HG03060 (cell line): ENCODE measurements at regions not wholly inside any gene's neighbourhood (a gene's known extent, or its start where the extent isn't known, plus 50 kb on each side); places are given as distances from the start of the nearest gene placed in this dataset.

Source experiments
- ATAC-seq: cut with Tn5 transposase; IDR thresholded peaks from one replicate; pipeline ENCODE4 v1.9.1; 2021; ENCODE audit warnings: low read depth, moderate number of reproducible peaks; ENCODE audit not compliant: unreplicated experiment

DNA sequence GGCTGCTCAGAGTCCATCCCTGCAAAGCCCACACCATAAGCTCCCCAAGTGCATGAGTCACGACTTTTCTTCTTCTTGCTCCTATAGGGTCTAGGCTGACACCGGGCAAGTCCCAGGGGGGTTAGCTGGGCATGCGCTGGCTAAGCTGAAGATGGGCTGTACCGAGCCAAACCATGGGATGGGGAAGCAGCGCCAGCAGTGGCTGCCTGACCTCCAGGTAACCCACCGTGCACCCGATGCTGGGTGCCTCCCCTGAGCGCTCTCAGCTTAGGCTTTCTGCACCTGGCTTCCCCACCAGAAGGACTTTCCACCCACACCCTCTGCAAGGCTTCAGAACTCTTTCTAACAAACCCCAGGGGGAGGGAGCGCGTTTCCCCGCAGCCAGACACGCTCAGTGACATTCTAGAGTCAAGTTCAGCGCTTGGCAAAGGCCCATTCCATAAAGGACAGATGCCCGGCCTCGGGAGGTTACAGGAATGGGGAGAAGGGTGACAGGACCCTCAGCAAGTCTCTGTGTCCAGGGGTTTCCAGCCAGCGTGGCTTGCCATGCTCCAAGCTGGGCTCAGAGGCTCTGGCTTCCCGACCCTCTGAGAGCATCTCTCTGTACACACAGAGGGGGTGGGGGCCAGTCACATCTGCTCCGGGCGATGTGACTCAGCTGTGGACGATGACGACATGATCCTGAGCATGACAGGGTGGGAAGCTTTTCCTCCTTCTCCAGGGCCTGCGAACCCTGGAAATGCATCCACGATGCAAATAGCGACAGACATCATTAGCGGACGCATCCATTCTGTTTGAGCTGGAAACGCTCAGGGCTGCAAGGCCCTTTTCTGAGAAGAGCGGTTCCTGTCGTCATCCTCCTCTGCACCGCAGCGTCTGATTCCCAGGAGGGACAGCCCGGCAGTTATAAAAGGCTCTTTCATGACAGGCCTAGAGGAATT lies 107.8 kb downstream of the SIK1 start:
- ATAC-seq, result no peak

DNA sequence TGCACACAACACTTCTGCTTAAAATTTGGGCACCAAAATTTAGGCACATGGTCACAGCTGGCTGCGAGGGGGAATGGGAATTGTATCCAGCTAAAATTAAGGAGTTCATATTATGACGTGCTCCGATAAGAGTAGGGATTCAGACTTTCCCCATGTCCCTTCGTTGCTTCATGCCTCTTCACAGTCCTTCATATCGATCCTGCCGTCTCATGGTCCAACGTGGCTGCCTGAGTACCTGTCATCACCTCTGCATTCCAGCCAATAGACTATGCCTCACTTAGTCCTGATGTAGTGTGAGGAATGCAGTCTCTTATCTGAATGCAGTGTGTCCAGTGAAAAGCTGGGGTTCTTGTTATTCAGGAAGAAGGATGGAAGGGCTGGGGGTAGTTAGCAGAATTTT lies 108.6 kb downstream of the SIK1 start:
- no peak for ATAC-seq

DNA sequence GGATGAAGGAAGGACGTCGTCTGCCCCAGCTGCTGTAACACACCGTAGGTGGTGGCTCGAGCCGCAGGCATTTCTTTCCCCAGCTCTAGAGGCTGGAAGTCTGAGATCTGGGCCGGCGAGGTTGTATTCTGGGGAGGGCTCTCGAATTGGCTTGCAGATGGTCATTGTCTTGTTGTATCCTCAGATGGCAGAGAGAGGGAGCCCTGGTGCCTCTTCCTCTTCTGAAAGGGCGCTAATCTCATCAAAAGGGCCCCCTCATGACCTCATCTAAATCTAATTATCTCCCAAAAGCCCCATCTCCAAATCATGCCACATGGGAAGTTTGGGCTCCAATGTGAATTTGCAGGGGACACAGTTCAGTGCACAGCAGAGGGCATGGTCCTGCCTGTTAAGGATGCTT lies 109.0 kb downstream of the SIK1 start:
- ATAC-seq, result no peak

- no peak for ATAC-seq
These were observed 109.6 kb downstream of the SIK1 start for GRCh38 chr21:43317254-43317748.

- ATAC-seq, result no peak
These were observed 110.6 kb downstream of the SIK1 start for GRCh38 chr21:43316156-43316845.

- ATAC-seq, result no peak
These were observed 111.4 kb downstream of the SIK1 start for GRCh38 chr21:43315244-43316137.

DNA sequence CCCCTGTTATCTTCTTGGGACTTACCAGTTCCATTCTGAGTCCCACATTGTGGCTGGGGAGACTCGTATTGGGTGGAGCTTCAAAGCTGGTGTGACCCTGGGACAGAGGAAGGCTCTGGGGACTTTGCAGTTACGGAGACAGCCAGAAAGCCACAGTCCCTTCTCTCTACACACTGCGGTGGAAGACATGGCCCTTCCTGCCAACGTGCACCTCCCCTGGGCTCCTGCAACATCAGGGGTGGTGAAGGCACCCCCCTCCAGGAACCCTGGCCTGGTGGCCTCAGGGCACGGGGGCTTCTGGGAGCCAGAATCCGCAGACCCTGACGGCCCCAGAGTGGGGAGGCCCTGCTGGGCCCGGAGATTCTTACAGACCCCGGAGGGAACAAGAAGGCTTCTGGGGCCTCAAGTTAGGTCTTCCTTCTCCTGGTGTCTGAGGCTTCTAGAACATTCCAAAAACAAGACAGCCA lies 113.0 kb downstream of the SIK1 start:
- no peak for ATAC-seq

DNA sequence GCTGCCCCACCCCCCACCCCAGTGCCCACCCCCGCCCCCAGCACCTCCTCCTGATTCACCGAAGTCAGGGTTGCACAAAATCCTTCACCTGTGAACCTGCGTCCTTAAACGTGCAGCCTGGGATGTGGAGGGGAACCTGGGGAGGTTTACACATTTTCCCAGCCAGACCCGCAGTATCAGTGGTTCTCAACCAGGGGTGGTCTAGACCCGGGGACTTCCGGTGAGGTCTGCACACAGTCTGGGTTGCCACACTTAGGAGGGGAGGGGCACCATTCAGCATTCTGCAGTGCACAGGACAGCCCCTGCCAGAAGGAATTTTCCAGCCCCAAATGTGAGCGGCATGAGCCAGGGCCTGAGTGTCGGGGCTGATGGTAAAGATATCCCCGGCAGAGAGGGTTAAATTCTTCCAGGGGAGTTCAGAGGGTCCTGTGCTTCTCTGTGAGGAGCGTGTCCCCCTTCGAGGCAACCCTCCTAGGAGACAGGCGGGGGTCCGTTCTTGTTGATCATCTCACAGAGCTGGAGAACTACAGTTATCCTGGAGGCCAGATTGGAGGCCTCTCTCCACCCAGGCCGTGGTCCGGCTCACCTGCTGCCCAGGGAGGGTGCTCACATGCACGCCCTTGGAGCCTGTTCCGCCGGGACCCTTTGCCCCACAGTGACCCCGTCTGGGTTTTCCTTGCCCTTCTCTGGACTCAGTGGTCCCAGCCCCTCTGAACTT lies 113.6 kb downstream of the SIK1 start:
- no peak for ATAC-seq

DNA sequence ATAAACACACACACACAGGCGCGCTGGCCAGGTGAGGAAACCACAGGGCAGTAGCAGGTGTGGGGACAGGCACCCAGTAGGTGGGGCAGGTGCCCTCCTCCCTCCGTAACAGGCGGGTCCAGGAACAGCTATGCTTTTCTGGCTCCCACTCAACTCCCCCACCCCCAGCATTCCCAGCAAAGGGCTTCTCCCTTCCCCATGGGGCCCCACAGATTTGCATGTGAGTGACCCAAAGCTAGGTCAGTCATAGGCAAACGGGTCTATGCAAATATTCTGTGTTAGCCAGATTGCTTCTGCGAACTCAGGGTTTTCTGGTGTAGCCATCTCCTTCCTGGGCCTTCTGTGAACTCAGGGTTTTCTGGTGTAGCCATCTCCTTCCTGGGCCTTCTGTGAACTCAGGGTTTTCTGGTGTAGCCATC lies 114.2 kb downstream of the SIK1 start:
- no peak for ATAC-seq

- no peak for ATAC-seq
These were observed 114.9 kb downstream of the SIK1 start for GRCh38 chr21:43312011-43312410.

- no peak for ATAC-seq
These were observed 115.6 kb downstream of the SIK1 start for GRCh38 chr21:43311301-43311817.

GRCh38 chr21:43308815-43309283 lies 118.1 kb downstream of the SIK1 start:
- ATAC-seq, result no peak

- no peak for ATAC-seq
These were observed 118.7 kb downstream of the SIK1 start for GRCh38 chr21:43308101-43308814.

DNA sequence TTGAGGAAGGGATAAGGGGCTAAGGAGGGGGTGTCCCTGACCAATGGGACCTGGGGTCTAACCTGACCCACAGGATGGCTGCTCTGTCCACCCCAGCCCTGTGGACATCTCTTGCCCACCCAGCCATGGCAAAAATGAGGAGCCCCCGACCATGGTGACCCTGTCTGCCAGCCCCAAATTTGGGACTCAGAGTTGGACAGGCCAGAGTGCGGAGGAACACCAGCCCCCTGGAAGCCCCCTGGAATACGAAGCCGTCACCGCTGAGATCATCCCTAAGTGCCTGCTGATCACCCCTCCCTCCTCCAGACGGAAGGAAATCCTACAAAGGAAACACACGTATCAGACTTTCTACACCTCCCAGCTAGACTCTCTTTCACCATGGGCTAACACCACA lies 119.3 kb downstream of the SIK1 start:
- no peak for ATAC-seq

GRCh38 chr21:43306911-43307676 lies 119.8 kb downstream of the SIK1 start:
- peak; percentile 76 for ATAC-seq

DNA sequence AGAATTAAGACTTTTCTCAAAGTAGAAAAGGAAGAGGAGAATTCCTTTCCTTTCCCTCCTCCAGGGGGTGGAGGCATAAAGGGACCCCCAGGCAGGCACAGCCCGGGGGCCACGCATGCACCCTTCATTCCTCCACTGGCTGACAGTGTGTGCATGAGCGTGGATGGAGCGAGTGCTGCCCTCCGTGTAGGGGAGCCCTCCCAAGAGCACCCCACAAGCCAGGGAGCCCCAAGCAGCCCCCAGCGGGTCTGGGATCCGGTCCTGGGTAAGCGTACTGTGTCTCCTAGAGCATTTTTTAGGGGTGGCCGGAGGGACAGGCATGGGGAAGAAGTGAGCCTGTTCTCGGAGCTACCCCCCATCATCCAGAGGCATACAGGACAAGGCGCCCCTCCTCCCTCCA lies 120.5 kb downstream of the SIK1 start:
- no peak for ATAC-seq

DNA sequence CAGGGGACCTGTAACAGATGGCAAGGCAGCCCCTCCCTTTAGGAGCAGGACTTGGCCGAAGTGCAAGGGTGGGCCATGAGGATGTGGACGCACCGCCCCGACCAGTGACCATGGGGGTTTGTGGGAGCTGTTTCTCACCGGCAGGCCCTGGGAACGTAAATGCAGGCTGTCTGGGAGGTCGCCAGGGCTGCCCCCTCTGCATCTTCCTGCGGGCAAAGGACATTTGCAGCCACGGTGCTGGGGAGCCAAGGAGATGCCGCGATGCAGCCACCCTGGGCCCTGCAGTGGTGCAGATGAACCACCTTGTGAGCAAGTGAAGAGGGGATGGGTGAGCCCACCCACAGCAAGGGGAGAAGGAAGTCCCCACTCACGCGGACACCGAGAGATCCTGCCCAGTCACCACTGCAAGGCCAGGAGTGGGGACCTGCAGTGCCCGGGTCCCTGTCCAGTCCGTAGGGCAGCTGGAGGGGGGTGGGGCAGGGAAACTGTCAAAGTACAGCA lies 121.1 kb downstream of the SIK1 start:
- ATAC-seq, result no peak

DNA sequence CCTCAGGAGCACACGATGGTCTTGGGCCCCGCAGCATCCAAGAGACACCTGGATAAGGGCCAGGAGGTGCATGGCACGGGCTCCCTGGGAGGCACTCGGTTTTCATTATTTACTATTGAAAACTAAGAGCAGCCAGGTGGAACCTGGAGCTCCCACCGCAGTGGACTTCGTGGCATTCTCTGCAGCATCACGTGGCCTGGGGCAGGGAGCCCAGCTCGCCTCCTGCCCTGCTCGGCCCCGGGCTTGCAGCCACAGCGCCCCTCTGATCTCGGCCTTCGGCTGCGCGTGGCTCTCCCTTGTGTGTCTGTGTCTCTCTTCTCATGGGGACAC lies 121.6 kb downstream of the SIK1 start:
- no peak for ATAC-seq
